Left kidney (tissue), 1 donor: ENCODE measurements at regions not wholly inside any gene's neighbourhood (a gene's known extent, or its start where the extent isn't known, plus 50 kb on each side); places are given as distances from the start of the nearest gene placed in this dataset.

Experiments
- DNase-seq: peaks from one replicate; pipeline ENCODE4 v3.0.0-alpha.2; 2013

DNA sequence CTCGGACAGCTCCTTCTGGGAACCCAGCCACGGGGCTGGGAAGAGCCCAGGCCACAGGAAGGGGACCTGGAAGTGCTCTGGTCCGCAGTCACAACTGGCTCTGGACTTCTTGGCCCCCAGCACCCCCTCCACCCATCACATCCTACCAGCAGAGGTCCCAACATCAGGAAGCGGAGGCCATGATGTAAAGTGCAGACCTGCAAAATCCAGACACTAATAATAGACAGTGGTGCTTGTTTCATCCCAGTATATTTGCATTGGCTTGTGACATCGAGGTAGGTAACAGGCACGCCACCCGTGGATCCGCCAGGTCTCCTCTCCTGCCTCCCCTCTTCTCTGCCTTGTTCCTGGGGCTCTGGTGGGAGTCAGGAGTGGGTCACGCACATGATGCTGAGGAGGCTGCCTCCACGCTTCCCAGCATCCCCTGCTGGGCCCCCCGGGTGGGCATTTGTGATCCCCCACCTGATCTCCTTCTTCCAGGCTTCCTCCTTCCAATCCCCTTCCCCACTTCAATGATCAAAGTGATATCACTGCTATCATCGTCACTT is 1454.0 kb downstream of the BRD1 start:
- no peak for DNase-seq

DNA sequence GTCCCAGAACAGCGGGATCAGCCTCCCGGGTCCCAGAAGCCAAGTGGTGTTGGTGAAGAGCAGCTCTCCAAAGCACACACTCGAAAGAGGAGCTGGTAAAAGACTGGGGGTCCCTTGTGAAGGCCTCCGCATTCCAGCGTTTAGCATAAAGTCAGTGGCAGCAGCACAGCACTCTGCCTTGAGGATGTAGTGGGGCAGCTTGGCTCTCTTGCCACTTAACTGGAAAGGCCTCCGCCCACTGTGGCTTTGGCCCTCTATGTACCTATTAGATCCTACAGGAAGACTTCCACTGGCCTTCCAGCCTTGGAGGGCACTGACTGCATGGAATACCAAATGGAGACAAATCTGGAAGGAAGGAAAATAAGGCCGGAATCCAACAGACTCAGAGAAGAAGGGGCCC is 1455.3 kb downstream of the BRD1 start:
- DNase-seq, result no peak

DNA sequence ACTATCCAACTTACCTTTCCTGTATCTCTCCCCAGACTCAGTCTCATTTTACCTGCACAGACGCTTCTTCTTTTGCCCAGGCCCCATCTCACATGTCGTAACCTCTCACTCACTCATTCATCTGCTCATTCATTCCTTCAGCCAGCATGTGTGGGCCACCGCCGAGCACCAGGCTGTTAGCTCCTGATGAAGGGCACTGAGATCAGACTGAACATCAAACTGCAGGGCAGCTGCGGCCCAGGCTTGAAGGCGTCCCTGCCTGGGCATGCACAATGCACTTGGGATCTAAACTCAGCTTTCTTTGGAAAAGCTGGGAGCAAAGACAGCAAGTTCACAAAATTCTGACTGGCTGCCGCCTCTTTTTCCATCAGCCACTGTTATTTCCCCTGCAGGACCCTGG is 1456.3 kb downstream of the BRD1 start:
- DNase-seq, result no peak

GRCh38 chr22:48370508-48371325 is 1457.0 kb downstream of the BRD1 start:
- no peak for DNase-seq

- no peak for DNase-seq
Observed at GRCh38 chr22:48369789-48370507, 1457.7 kb downstream of the BRD1 start.

GRCh38 chr22:48368975-48369525 is 1458.6 kb downstream of the BRD1 start:
- no peak for DNase-seq

DNA sequence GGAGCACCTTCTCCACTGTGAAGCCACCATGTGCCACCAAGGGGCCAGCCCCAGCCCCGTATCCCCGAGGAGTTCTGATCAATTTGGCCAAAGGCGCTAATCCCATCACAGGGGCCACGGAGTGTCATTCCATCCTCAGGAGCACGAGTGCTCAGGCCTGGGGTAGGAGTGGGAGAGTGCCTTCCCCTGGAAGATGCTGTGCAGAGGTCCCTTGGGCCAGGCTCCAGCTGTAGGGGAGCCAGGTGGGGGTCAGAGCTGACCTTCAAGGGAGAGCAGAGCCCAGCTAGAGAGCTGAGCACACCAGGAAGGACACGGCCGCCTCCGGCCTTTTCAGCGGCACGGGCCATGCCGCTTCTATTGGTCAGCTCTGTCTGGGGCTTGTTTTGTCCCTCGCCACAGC is 1459.9 kb downstream of the BRD1 start:
- DNase-seq, result no peak

DNA sequence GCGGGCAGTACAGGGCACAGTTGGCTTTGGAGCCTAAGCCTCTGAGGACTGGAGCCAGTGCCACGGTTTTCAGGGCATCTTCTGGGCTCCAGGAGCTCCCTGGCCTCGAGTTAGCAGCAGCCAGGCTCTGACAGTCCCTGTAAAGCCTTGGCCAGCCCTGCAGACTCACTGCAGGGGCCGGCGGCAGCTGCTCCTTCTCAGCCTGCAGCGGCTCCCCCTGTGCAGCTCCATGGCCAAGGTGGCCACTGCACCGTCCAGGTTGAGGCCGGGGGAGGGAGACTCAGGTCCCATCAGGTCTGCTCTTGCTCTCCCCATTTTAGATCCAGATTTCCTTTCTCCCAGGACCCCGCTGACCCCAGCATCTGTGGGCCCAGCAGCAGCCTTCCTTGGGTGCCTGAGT is 1461.1 kb downstream of the BRD1 start:
- no peak for DNase-seq

DNA sequence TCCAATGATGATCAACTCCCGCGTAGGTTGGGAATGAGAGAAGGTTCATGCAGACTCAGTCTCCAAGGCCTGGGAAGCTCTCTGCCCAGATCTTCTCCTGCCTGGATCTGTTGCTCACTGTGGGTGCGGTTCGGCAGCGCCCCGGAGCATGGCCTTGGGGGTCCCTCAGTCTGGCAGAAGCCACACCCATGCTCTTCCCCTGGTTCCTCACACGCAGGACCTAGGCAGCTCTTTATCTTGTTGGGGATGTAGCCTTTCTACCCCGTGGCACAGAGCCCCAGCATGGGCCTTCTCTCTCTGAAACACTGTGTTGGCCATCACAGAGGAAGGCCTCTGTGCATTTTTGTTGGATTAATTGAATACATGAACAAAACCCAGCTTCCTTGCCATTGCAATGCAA is 1461.6 kb downstream of the BRD1 start:
- no peak for DNase-seq

GRCh38 chr22:48365386-48365785 is 1462.3 kb downstream of the BRD1 start:
- DNase-seq, result no peak

- DNase-seq, result no peak
Observed at GRCh38 chr22:48362721-48363404, 1464.8 kb downstream of the BRD1 start.

DNA sequence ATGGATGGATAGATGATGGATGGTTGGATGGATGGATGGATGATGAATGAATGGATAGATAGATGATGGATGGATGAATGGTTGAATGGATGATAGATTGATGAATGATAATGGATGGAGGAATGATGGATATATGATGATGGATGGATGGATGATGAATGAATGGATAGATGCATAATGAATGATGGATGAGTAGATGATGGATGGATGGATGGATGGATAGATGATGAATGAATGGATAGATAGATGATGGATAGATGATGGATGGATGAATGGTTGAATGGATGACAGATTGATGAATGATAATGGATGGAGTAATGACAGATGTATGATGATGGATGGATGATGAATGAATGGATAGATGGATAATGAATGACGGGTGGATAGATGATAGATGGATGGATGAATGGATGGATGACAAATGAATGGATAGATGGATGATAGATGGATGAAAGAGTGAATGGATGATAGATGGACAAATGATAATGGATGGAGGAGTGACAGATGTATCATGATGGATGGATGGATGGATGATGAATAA is 1466.5 kb downstream of the BRD1 start:
- no peak for DNase-seq

GRCh38 chr22:48359613-48359965 is 1468.1 kb downstream of the BRD1 start:
- DNase-seq, result no peak

- DNase-seq, result no peak
Observed at GRCh38 chr22:48358886-48359612, 1468.6 kb downstream of the BRD1 start.

- no peak for DNase-seq
Observed at GRCh38 chr22:48357961-48358360, 1469.7 kb downstream of the BRD1 start.

DNA sequence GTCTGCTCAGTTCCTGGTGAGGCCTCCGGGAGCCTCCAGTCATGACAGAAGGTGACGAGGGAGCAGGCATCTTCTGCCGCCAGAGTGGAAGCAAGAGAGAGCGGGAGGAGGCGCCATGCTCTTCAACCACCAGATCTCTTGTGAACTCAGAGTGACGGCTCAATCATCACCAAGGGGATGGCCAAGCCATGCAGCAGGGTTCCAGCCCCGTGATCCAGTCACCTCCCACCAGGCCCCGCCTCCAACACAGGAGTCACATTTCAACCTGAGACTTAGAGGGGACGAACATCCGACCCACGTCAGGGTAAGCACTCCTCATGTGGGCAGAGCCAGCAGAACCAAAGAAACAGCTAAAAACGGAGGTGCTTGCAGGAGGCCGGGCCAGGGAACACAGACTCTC is 1470.5 kb downstream of the BRD1 start:
- no peak for DNase-seq

DNA sequence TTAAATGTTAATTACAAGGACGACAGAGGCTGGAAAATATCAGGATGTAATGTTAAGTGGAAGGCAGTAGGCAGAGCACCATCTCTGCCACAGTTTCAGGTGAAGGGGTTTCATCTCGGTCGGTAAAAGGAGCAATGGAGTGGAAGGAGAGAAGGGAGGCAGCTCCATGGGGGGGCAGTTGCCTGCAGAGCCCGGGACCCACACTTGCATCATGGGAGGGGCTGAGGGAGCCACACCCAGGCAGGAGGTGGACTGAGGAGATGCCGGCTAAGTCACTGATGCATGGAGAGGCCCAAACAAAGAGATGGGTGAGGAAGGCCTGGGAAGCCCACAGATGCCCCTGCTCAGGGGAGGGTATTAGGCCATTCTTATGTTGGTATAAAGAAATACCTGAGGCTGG is 1470.9 kb downstream of the BRD1 start:
- DNase-seq, result no peak

DNA sequence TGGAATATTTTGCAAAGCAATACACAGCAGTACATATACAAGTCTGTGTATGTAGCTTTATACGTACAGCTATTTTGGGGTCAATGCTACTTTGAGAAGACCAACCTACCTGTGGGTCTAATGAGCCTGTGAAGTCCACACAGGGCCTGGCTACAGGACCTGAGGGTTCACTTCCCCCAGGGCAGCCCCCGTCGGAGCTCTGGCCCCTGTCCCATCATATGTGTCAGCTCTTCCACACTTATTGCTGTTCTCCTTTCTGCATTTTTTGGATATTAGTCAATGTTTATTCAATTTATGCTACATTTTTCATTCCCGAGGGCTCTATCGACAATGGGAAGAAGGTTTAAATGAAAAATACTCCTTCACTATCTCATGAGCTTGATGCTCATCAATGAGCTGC is 1473.6 kb downstream of the BRD1 start:
- no peak for DNase-seq

DNA sequence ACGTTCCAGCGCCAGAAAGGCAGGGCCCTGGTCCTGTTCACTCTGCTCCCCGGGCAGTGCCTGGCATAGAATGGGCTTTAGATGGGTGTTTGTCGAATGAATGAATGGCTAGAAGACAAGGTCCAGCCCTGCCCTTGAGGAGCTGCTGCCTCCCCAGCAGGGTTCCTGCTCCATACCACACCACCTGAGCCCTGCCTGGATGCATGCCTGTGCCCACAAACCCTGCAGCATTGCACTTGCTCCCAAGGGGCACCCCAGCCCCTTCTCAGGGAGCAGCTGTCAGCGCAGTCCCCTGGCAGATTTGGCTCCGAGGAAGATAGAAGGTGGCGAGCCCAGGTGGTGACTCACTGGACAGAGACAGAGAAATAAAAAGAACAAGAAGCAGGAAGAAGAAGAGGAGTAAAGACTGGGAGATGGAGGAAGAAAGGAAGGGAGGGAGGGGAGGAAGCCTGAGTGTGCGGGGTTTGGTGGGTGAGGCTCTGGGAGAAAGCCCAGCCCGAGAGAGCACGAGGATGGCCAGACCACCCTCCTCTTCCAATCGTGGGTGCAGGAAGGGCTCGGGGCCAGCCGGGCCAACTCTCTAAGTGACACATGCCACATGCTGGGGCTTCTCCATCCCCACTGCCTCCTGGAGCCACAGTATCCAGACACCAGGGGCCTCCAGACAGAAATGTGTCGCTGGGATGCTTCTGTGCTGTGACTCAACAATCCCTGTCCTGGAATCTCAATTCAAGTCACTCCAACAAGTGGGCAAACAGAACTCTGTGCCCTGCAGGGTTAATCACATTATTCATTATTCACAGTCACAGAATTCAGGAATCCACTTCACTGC is 1474.3 kb downstream of the BRD1 start:
- no peak for DNase-seq

DNA sequence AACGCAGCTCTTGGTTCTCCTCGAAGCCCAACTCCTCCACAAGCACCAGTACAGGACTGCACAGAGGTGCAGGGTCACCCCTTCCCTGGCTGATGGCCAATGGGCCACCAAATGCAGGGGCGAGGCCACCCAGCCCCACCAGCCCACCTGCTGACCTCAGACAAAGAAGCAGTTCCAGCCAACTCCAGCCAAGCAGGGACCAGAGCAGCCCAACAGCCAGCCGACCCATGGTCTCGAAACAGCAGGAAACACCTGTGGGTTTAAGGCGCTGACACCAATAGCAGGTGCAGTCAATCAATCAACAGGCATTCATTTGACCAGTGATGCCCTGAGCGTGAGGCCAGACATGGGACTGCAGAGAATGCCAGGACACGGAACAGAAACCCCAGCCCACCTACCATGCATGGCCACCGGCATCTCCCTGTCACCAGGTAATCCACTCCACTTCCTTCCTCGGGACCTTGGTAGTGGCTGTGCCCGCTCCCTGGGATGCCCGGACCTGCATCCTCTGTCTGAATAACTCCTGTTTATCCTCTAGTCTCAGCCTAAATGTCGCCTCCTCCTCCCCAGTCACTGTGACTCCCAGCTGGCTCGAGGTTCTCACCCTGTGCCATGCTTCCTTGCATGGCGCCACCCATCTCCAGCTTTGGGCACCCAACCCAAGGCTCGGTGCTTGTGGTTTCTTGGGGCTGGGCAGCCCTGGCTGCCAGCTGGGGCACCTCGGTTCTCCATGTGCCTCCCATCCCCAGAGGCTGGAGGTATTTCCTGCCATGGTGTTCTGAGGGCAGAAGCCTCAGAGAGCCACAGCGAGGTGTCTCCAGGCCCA is 1475.4 kb downstream of the BRD1 start:
- DNase-seq, result no peak
